ENCODE measurements at regions not wholly inside any gene's neighbourhood (a gene's known extent, or its start where the extent isn't known, plus 50 kb on each side); places are given as distances from the start of the nearest gene placed in this dataset.

DNA sequence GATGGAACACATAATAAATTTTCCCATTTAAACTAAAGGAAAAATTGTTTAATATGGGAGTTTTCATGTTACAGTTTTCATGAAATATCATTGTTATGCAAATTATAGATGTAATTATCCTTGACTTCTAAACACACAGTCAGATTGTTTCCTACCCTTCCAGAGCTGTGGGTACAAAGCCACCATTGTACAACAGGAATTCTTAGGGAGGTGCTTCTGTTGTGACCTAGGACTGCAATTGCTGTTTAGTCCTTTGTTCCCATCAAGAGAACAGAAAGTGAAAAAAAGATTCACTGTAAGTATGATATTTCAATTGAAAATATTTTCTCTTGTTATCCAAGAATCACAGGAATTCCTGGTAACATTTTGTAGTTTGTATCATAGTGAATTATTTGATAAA, 455.3 kb upstream of the NAALADL2 start:
- DNase-seq (ENCODE audit: low read depth in 2 of 2), result no peak

- DNase-seq (ENCODE audit: low read depth in 2 of 2), result no peak
Observed at GRCh38 chr3:174408310-174408709, 450.8 kb upstream of the NAALADL2 start.

- no peak for DNase-seq (ENCODE audit: low read depth in 2 of 2)
Observed at GRCh38 chr3:174409086-174409743, 449.9 kb upstream of the NAALADL2 start.

- DNase-seq (ENCODE audit: low read depth in 2 of 2), result no peak
Observed at GRCh38 chr3:174413062-174413912, 445.8 kb upstream of the NAALADL2 start.

DNA sequence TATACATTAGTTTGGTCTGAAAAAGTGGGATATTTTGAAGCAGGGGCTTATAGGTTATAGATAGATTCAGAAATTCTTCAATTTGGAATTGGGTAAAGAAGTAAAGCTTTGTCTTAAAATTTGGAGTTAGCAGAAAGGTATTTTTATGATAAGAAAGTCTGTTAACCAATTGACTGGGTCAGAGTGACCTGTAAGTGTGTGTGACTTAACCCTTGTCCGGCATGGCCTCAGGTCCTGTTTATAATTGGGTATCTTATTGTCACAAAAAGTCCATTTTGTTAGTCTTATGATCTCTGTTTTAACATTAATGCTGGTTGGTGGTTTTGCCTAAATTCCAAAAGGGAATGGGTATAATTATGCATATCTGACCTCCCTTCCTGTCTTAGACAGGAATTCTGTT, 444.2 kb upstream of the NAALADL2 start:
- no peak for DNase-seq (ENCODE audit: low read depth in 2 of 2)

DNA sequence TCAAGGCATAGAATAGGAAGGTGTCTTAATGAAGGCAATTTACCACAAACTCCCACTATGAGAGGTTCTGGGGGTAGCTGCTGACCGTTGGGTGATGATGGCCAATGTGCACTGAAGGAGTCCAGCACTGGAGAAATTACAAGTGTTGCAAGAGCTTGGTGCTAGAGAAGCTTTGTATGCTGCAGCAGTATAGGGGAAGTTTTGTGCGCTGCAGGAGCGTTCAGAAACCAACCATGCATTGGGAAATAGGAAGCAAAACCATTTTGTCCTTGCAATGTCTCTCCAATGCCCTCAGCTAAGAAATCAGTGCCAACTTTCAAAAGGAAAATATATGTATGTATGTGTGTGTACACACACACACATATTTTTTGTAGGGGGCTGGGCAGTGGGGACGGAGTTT, 441.6 kb upstream of the NAALADL2 start:
- no peak for DNase-seq (ENCODE audit: low read depth in 2 of 2)

- no peak for DNase-seq (ENCODE audit: low read depth in 2 of 2)
Observed at GRCh38 chr3:174419216-174419615, 439.9 kb upstream of the NAALADL2 start.

DNA sequence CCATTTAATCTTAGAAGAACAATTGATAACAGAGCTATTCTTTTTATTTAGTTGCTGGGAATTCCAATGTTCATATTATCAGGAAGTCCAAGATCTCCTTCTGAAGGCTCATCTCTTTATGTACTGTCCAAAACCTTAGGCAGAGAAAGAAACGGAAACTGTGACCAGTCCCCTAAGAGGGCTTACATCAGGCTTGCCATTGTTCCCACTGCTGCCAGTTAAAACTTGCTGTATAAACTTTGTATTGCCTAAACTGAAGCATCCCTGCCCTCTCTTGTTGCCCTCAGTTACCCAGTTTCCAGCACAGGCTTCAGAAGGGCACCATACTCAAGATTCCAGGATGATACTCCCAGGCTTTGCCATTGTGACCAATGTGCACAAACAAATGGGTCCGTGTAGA, 435.2 kb upstream of the NAALADL2 start:
- no peak for DNase-seq (ENCODE audit: low read depth in 2 of 2)

DNA sequence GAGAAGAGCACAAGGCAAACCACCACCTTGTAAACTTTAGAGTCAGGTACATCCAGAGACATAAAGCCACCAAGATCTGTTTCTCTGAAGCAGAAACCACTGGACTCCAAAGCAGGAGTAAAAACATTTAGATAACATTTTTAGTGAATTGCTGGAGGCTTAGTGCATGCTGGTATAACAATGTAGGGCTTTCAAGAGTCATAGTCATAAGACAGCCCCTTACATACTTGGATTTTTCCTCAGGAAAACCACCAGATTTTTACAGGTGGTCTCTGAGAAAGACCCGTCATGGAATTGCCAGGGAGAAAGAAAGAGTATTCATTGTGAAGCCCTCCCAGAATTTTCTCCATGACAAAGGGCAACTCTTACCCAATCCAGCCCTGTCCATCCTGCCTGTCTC, 434.5 kb upstream of the NAALADL2 start:
- DNase-seq (ENCODE audit: low read depth in 2 of 2), result no peak

- DNase-seq (ENCODE audit: low read depth in 2 of 2), result no peak
Observed at GRCh38 chr3:174425422-174425821, 433.7 kb upstream of the NAALADL2 start.

DNA sequence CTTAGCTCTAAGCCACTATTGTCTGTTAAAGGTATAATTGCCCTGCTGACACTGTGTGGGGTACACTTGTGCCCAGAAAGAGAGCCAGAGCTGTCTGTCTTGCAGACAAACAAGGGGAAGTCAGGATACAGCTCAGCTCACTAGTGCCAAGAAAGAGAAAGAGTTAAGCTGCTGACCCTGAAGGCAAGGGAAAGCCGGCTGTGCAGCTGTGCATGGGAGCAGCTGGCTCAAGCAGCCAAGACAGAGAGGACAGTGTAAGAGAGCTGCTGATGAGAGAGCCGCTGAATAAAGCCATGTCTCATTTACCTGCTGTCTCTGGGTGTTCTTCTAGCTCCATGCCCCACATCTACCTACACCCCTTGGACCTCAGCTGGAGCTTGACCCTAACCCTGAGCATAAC, 428.1 kb upstream of the NAALADL2 start:
- no peak for DNase-seq (ENCODE audit: low read depth in 2 of 2)

GRCh38 chr3:174431717-174432116, 427.4 kb upstream of the NAALADL2 start:
- no peak for DNase-seq (ENCODE audit: low read depth in 2 of 2)

GRCh38 chr3:174436367-174436766, 422.8 kb upstream of the NAALADL2 start:
- DNase-seq (ENCODE audit: low read depth in 2 of 2), result no peak

DNA sequence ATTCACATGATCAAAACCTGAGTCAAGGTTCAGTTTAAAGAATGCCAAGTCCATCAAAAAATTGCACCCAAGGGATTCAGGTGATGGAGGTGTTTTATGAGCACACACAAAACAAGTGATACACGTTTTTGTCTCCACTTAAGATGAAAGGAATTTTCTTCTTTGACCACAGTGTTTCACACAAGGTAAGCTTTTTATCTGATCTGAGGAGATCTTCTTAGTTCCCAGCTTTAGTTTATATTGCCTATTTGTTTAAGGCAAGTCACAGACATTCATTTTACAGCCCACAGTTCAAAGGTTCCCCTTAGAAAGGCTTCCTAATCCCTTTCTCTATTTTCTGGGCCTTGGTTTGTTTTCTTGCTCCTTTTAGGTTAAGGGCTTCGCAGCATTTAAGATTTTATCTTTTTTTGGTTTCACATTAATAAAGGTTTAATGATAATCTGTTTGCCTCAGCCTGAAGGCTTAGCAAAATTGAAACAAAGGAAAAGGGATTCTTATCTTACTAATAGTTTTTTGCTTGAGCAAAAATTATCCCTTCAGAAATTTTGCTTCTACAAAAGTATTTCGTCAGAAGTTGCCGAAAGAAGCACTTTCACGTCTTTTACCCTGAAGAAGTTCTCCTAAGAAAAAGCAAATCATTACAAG, 420.5 kb upstream of the NAALADL2 start:
- no peak for DNase-seq (ENCODE audit: low read depth in 2 of 2)

- DNase-seq (ENCODE audit: low read depth in 2 of 2), result peak; percentile 99
Observed at GRCh38 chr3:174439331-174440252, 419.5 kb upstream of the NAALADL2 start.

GRCh38 chr3:174440253-174440701, 418.9 kb upstream of the NAALADL2 start:
- DNase-seq (ENCODE audit: low read depth in 2 of 2), result peak; percentile 39 to 40

- peak; percentile 86 to 89 for DNase-seq (ENCODE audit: low read depth in 2 of 2)
Observed at GRCh38 chr3:174440741-174441587, 418.2 kb upstream of the NAALADL2 start.

DNA sequence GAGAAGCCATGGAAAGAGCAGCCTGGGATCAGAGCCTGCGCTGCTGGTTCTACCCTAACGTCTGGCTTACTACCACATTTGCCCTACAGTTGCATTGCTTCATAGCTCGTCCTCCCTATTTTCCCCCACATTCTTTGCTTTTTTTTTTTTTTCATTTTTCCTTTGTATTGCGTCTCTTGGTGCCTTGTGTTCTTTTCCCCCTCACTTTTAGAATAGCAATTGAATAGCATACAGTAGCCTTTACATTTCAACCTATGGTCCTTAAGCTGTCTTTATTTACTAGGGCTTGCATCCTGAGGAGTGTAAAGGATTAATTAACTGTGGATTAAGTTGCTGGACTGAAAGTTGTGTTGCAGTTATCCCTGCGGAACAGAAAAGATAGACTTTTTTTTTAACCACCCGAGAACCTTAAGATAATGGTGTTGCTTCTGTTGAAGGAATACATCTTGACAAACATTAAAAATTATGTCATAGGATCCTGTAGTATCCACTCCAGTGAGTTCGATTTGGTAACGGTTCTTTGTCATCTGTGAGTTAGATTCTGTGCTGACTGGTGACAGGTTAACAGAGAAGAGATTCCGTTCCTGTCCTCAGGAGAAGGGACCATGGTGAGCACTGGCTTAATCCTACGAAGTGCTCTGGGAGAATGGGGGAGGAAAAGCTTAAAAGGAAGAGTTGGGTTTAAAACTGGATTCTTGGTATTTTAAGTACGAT, 417.4 kb upstream of the NAALADL2 start:
- DNase-seq (ENCODE audit: low read depth in 2 of 2), result peak in 1 of 2 experiments; percentile 58

GRCh38 chr3:174442302-174442682, 416.8 kb upstream of the NAALADL2 start:
- DNase-seq (ENCODE audit: low read depth in 2 of 2), result no peak

- DNase-seq (ENCODE audit: low read depth in 2 of 2), result no peak
Observed at GRCh38 chr3:174444391-174444790, 414.7 kb upstream of the NAALADL2 start.
